ENCODE measurements at regions not wholly inside any gene's neighbourhood (a gene's known extent, or its start where the extent isn't known, plus 50 kb on each side); places are given as distances from the start of the nearest gene placed in this dataset.

DNA sequence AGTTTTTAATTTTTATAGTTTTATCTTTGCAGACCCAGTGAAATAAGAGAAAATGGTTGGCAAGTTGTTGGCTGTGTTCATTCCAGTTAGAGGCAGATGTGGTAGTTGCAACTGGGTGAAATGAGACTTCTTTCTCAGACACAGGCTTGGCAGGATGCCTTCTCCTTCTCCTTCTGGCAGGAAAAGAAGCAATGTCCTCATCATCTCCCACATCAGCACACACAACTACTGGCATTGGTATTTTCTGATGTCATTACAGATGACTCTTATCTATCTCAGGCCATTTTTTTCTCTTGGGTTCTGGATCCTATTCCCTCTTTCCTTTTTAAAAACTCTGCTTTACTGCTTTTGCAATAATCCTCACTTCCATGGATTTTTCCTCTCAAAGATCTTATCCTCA lies 103.3 kb upstream of the EDIL3 start:
- peak; percentile 75 to 76 for DNase-seq (ENCODE audit: low read depth in 2 of 2)

DNA sequence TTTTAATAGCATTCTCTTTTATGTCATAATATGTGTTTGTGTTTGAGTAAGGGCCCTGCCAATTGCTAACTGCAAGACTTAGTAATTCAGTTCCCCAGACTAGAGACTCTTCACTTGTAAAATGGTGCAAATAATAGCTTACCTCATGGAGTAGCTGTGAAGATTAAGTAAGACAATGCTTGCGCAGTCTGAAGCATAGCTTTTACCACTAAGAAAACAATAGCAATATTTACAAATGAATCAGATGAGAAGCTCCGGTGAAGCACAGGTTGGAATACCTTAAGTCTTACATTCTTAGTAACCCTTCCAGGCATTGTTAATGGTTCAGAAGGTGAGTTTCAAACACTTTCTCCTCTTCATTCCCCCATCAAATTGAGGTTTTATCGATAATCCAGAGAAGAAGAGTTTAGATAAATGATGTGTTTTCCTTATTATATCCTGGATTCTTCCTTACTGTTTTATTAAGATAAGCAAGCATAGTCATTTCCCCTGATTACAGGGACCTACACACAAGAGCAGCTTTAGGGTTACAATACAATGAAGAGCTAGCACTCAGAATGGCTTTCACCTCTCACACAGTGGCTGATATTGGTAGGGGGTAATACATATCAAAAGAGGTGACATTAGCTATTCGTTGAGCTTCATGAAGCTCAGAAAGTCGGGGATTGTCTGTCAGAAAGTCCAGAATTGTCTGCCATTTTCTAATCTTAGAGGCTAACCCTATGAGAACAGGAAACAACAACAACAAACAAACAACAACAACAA lies 96.4 kb upstream of the EDIL3 start:
- DNase-seq (ENCODE audit: low read depth in 2 of 2): no peak

DNA sequence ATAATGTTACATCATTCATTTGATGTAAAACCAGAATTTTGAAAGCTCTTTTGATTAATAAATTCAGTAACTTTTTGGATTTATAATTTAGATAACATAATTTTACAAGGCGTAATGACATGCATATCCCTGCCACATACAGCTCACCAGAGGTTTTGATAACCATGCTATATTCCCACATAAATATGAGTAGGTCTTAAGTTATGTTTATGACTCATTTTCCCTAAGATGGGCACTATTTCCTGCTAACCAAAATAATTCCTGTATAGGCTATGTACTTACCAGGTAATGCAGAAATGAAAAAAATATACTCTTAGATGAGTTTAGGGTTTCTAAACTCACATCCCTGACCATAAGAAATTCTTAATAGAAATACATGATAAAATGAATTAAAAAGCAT lies 93.9 kb upstream of the EDIL3 start:
- no peak for DNase-seq (ENCODE audit: low read depth in 2 of 2)

DNA sequence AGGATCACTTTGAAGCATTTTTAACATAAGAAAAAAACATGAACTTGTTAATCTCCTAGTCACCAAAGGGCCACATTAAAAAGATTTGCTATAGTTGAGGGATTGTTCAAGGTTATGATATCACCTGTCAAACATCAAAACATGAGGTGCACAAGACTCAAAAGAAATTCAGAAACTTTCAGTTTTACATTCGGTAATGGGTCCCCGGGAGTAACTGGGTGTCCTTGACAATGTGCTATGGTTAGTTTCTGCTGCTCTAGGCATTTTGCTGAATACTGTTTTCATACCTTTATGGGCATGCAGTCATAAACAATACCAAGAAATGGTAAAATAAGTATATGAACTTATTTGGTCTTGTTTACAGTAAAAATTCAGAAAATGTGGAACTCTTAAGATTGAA lies 92.8 kb upstream of the EDIL3 start:
- no peak for DNase-seq (ENCODE audit: low read depth in 2 of 2)

DNA sequence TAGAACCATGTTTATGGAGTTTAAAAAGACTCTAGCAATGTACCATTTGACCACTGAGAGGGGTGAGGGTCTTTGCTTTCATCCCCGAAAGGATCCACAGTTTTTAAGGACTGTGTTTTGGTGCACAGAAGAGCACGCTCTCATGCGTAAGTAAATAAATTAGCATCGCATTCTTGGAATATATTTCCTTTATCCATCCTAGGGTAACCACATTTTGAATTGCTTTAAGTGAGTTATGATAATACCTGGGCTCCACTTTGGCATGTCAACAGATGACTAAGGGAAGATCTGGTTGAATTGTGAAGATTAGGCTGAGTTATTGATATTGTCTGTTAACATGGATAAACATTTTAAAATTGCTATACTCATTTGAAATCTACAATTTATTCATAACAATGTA lies 89.4 kb upstream of the EDIL3 start:
- DNase-seq (ENCODE audit: low read depth in 2 of 2): no peak

DNA sequence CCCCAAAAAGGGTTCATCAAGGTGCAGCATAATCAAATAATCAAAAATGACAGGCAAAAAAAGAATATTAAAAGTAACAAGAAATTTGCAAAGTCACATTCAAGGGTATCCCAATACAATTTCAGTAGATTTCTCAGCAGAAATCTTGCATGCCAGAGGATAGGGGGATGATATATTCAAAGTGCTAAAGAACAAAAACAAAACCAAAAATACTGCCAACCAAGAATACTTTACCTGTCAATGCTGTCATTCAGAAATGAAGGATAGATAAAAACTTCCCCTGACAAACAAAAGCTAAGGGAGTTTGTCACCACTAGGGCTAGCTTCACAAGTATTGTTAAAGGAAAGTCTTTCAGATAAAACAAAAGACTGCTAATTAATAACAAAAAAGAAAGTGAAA lies 68.7 kb upstream of the EDIL3 start:
- DNase-seq (ENCODE audit: low read depth in 2 of 2): no peak

DNA sequence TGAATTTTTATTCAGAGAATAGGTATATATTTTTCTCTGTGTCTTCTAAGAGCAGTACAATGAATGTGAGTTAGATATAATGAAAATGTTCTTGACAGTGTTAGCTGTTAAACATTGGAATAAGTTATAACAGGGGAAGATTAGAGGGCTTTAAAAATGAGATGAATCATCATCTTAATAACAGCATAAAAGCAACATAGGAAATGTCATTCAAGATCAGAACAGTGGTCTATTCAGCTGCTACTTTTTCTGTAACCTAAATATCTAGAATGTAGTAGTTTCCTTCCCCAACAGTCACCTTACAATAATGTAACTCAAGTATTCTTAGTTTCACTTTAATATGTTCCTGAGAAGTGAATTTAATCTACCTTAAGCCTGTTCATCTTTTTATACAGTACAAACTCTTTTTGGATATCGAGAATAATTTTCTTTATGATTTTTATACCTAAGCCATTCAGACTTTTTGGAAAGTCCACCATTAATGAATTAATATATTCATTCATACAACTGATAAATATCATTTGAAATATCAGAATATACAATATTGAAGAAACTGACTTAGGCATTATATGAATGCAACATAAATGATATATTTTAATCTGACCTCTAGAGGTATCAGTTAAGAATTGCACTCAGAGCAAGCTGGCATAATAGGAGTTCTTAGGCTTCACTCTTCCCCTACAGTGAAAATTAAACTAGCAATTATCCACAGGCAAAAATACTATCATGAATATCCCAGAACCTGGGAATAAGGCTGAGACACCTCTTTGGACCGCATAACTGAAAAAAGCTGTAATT lies 66.1 kb upstream of the EDIL3 start:
- DNase-seq (ENCODE audit: low read depth in 2 of 2): no peak

DNA sequence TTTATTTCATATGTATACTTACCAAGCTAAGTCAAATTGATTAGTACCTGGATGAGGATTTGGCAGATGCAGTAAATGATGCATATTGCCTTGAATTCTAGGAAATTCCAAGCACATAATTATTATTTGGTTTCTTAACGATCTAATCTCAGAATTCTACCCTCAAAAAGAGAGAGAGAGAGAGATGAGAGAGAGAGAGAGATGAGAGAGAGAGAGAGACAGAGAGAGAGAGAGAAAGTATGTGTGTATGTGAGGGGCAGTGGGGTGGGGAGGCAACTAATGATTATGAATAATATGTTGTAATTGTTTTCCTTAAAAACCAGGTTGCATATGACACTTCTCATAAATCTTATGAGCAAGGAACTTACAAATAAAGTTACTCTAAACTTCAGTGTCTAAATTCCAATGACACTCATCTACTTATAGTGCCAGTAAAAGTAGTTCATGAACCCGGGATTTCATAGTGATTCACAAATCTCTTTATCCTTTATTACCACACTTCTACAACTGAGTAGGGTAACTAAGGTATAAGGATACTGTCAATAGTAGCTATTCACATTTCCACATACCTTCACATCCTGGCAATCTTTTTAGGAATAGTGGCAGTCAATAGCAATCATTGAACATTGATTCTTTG lies 60.5 kb upstream of the EDIL3 start:
- no peak for DNase-seq (ENCODE audit: low read depth in 2 of 2)

DNA sequence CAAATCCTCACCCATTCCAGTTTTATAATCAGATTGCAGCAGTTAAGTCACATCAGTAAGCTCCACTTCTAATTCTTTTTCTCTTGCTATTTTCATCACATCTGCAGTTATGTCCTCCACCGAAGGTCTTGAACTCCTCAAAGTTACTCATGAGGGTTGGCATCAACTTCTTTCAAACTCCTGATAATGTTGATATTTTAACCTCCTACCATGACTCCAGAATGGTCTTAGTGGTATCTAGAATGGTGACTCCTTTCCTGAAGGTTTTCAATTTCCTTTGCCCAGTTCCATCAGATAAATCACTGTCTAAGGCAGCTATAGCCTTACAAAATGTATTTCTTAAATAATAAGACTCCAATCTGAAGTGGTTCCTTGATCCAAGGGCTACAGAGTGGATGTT lies 53.8 kb upstream of the EDIL3 start:
- no peak for DNase-seq (ENCODE audit: low read depth in 2 of 2)

GRCh38 chr5:84437673-84438315 lies 53.1 kb upstream of the EDIL3 start:
- peak; percentile 85 for DNase-seq (ENCODE audit: low read depth in 2 of 2)

DNA sequence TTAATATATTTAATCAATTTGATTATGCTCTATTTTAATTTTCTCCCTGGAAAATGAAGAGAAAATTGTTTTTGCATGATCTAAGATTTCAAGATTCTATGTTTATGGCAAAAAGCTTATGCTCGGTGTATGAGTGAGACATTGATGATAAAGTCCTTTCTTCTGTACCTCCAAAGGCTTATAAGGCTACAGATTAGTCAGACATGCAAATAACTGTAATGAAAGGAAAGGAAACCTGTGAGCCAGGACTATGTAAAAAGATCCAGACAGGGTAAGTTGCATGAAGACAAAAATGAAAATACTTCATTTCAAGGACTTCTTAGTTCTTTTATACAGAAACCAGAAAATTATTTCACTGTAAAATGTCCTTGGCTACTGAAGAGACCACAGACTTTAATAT lies 52.2 kb upstream of the EDIL3 start:
- DNase-seq (ENCODE audit: low read depth in 2 of 2): no peak

DNA sequence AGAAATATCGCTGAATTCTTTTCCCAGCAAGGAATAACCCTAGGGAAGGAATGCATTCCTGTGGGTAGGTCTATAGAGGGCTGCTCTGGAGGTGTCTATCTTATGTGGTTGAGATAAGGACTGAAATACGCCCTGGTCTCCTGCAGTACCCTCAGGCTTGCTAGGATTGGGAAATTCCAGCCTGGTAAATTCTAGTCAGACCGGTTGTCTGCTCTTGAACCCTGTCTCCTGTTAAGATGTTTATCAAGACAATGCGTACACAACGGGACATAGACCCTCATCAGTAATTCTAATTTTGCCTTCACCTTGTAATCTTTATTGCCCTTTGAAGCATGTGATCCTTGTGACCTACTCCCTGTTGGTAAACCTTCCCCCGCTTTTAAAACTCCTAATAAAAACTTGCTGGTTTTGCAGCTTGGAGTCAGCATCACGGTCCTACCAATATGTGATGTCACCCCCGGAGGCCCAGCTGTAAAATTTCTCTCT lies 51.2 kb upstream of the EDIL3 start:
- peak; percentile 43 to 45 for DNase-seq (ENCODE audit: low read depth in 2 of 2)
